ENCODE measurements at regions not wholly inside any gene's neighbourhood (a gene's known extent, or its start where the extent isn't known, plus 50 kb on each side); places are given as distances from the start of the nearest gene placed in this dataset.

GRCh38 chr4:89587364-89587763 lies 249.6 kb downstream of the SNCA start:
- no peak overlapping the region for H3K27ac ChIP-seq
- no peak overlapping the region for H3K4me3 ChIP-seq
- TF ChIP-seq CTCF (IDR thresholded peaks at IDR 0.05) = no peak
- no peak for DNase-seq (ENCODE audit: low spot score)

GRCh38 chr4:89586864-89587263 lies 250.1 kb downstream of the SNCA start:
- Histone ChIP-seq H3K27ac (no peak overlapping the region), H3K4me3 (no peak overlapping the region)
- DNase-seq (ENCODE audit: low spot score) = no peak
- no peak for TF ChIP-seq CTCF (IDR thresholded peaks at IDR 0.05)

DNA sequence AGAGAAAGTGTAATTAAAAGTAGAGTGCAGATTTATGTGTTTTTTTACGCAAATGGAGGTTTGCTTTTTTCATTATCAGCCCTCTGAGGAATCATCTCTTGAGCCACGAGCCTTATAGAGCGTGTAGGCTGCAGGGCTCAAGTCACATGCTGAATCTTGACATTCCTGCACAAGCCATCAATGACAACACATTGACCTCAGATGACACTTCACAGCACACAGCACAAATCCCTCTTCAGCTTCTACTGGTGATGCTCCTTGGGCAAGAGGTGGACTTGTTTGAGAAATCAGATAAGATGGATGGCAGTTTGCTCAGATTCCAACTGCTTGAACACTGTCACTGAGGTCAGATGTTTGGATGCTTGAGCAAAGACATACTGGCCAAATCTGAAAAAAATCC lies 250.6 kb downstream of the SNCA start:
- no peak overlapping the region for H3K27ac ChIP-seq
- no peak for DNase-seq (ENCODE audit: low spot score)
- no peak for TF ChIP-seq CTCF (IDR thresholded peaks at IDR 0.05)
- H3K4me3 ChIP-seq = no peak overlapping the region

DNA sequence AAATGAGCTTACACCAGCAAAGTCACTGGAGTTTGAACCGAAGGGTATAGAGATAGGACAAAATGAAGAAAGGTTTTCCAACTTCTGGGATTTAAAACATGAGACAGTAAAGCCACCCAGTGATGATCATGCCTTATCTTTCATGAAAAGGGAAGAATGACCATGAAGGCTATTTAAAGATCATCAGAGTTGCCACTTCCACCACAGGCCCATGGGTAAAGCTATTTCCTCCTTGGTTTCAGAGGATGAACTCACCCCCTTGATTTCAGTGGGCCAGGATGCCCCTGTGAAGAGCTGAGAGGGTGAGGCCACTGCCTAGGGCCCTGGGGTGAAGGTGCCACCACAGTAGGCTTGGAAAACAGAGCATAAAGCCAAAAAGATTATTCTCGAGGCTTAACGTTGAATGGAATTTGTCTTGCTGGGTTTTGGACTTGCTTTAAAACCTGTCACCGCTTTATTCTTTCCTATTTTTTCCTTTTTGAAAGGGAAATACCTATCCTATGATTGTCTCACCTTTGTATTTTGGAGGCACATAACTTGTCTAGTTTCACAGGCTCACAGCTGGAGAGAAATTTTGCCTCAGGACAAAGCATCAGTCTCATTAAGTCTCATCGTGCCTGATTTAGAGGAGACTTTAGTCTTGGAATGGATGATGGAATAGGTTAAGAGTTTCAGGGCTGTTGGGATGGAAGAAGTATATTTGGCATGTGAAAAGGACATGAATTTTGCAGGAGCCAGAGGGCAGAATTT lies 254.0 kb downstream of the SNCA start:
- no peak for TF ChIP-seq CTCF (IDR thresholded peaks at IDR 0.05)
- no peak overlapping the region for H3K27ac ChIP-seq

GRCh38 chr4:89579771-89580170 lies 257.2 kb downstream of the SNCA start:
- no peak for DNase-seq (ENCODE audit: low spot score)
- Histone ChIP-seq H3K27ac (no peak overlapping the region), H3K4me3 (no peak overlapping the region)
- no peak for TF ChIP-seq CTCF (IDR thresholded peaks at IDR 0.05)

More for the DNA sequence above, 254.0 kb downstream of the SNCA start:
- H3K4me3 ChIP-seq = no peak overlapping the region
- no peak for DNase-seq (ENCODE audit: low spot score)

- no peak for TF ChIP-seq CTCF (IDR thresholded peaks at IDR 0.05)
- H3K27ac ChIP-seq = no peak overlapping the region
- no peak for DNase-seq (ENCODE audit: low spot score)
- H3K4me3 ChIP-seq = no peak overlapping the region
These were observed 260.7 kb downstream of the SNCA start for GRCh38 chr4:89576246-89576645.

GRCh38 chr4:89575840-89576239 lies 261.1 kb downstream of the SNCA start:
- H3K4me3 ChIP-seq = no peak overlapping the region
- DNase-seq (ENCODE audit: low spot score) = no peak
- no peak for TF ChIP-seq CTCF (IDR thresholded peaks at IDR 0.05)
- H3K27ac ChIP-seq = no peak overlapping the region
